ENCODE measurements at regions not wholly inside any gene's neighbourhood (a gene's known extent, or its start where the extent isn't known, plus 50 kb on each side); places are given as distances from the start of the nearest gene placed in this dataset.

DNA sequence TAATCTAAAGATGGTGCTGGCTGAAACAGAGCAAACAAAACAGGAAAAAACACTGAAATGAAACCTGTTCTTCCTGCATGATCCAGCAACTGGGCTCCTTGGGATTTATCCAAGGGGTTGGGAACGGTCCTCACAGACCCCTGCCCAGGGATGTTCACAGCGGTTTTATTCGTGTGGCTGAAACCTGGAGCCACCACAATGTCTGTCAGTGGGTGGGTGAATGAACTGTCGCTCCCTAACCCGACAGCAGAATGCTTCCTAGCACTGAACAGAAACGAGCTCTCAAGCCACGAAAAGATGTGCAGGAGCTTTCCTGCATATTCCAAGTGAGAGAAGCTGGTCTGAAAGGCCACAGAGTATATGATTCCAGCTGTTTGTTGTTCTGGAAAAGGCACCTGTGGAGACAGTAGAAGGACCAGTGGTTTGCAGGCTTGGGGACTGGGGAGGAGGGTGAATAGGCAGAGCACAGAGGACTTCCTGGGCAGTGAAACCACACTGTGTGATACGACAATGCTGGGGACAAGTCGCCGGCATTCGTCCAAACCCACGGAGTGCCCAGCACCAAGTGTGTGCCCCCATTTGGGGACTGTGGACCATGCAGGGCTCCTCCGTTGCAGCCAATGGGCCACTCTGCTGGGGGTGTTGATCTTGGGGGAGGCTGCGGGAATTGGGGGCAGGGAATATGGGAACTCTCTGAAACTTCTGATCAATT is 73.9 kb downstream of the TEX29 start:
- no peak overlapping the region for H3K4me3 ChIP-seq (ENCODE audit: extremely low read depth, insufficient read depth, low read length, poor library complexity, severe bottlenecking)
- no peaks in the 10 kb centered on the region for H3K4me1 ChIP-seq (ENCODE audit: control insufficient read depth, insufficient read depth, low read length, poor library complexity, severe bottlenecking)
- 91 to 94% methylated on average over 11 to 12 of the region's 14 CpGs for WGBS, 2 experiments (ENCODE audit: insufficient coverage in 2 of 2)
- no peak overlapping the region for H3K27ac ChIP-seq (ENCODE audit: low read depth, low read length, severe bottlenecking)
- no peaks in the 10 kb centered on the region for H3K36me3 ChIP-seq (ENCODE audit: control insufficient read depth, insufficient read depth, low read length)
- H3K9me3 ChIP-seq (ENCODE audit: control insufficient read depth, low read length): no peaks in the 10 kb centered on the region

DNA sequence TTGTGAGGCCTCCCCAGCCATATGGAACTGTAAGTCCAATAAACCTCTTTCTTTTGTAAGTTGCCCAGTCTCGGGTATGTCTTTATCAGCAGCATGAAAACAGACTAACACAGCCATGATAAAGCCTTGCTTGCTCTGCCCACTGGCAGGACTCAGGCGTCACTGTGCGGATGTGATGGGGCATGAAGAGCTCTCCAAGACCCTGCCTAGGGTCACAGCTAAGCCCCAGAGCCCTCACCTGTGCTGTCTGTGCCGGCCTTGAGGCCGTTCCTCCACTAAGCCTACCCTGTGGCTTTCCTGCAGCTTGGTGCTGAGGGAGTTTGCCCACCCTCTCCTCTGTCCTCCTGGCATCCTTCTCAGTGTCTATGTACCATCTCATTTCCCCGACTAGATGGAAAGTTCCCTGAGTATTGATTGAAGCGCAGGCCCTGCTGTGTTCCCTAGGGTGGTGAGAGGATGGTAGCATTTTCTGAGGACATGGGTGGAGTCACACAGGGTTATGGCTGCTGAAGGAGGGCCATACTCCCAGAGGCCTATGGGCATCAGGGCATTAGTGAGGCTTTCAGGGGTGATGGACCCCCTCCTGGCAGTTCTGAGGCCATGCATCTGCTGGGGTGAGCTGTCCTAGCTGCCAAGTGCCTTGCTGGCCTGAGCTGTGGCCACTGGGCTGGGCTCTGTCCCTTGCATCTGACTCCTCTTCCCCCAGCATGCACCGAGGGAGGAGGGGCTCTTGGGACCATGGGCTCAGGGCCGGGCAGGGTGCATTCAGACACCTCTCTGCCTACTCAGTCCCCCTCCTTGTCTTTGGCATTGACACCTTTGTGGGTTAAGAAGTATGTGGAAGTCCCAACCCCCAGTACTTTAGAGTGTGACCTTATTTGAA is 75.3 kb downstream of the TEX29 start:
- WGBS, 2 experiments (ENCODE audit: insufficient coverage in 2 of 2): 94% methylated on average over 7 to 8 of the region's 9 CpGs

DNA sequence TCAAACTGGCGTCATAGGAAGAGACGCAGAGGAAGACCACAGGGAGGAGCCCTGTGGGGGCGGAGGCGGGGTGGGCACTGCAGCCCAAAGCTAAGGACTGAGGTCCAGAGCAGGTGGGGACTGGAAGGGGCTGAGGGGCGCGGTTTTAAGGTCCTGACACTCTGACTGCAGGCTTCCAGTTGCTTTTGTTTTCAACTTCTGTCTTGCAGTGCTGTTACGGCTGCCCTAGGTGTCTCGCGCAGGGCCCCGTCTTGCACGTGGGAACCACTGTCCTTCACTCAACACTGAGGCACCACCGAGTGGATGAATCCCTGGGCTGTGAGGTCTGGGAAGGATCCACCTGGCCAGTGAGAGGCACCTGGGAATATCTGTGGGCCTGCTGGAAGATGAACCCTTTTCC is 76.0 kb downstream of the TEX29 start:
- Histone ChIP-seq H3K9me3 (ENCODE audit: control insufficient read depth, low read length) (no peaks in the 10 kb centered on the region), H3K4me1 (ENCODE audit: control insufficient read depth, insufficient read depth, low read length, poor library complexity, severe bottlenecking) (no peaks in the 10 kb centered on the region), H3K4me3 (ENCODE audit: extremely low read depth, insufficient read depth, low read length, poor library complexity, severe bottlenecking) (no peak overlapping the region), H3K36me3 (ENCODE audit: control insufficient read depth, insufficient read depth, low read length) (no peaks in the 10 kb centered on the region), H3K27ac (ENCODE audit: low read depth, low read length, severe bottlenecking) (no peak overlapping the region)
- WGBS, 2 experiments (ENCODE audit: insufficient coverage in 2 of 2): 87 to 90% methylated on average over 5 to 11 of the region's 12 CpGs

More for the DNA sequence above, 75.3 kb downstream of the TEX29 start:
- no peaks in the 10 kb centered on the region for H3K9me3 ChIP-seq (ENCODE audit: control insufficient read depth, low read length)
- H3K36me3 ChIP-seq (ENCODE audit: control insufficient read depth, insufficient read depth, low read length): no peaks in the 10 kb centered on the region
- no peak overlapping the region for H3K4me3 ChIP-seq (ENCODE audit: extremely low read depth, insufficient read depth, low read length, poor library complexity, severe bottlenecking)
- no peaks in the 10 kb centered on the region for H3K4me1 ChIP-seq (ENCODE audit: control insufficient read depth, insufficient read depth, low read length, poor library complexity, severe bottlenecking)
- no peak overlapping the region for H3K27ac ChIP-seq (ENCODE audit: low read depth, low read length, severe bottlenecking)

DNA sequence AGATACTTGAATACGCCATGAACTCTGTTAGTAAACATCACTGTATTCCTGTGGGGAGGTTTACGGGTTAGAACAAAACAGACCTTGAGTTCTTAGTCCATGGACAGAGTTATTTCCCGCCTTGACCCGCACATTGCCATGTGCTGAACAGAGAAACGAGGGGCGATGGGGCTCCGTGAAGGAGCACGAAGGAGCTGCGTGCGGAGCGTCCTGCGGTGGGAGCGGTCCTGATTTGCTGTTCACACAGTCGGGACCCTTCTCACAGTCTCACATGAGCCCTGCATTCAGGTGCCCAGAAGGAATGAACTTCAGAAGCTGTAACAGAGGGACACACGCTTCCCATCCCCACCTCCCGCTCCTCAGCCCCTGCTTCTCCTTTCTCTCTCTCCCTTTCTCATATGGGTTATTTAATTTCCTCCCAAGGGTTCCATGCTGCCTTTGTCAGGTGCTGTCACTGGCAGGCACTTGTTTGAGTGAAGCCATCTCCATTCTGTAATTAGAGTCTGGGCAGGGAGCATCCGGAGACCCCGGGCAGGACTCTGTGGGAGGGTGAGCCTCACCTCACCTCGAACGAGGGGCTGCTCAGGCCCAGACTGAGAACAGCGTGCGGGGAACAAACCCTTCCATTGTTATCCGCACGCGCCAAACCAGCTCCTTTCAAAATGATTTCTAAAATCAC is 76.9 kb downstream of the TEX29 start:
- Histone ChIP-seq H3K36me3 (ENCODE audit: control insufficient read depth, insufficient read depth, low read length) (no peaks in the 10 kb centered on the region), H3K4me1 (ENCODE audit: control insufficient read depth, insufficient read depth, low read length, poor library complexity, severe bottlenecking) (no peaks in the 10 kb centered on the region), H3K9me3 (ENCODE audit: control insufficient read depth, low read length) (no peaks in the 10 kb centered on the region), H3K4me3 (ENCODE audit: extremely low read depth, insufficient read depth, low read length, poor library complexity, severe bottlenecking) (no peak overlapping the region), H3K27ac (ENCODE audit: low read depth, low read length, severe bottlenecking) (no peak overlapping the region)
- WGBS, 2 experiments (ENCODE audit: insufficient coverage in 2 of 2): 91 to 97% methylated on average over 23 to 24 of the region's 25 CpGs

DNA sequence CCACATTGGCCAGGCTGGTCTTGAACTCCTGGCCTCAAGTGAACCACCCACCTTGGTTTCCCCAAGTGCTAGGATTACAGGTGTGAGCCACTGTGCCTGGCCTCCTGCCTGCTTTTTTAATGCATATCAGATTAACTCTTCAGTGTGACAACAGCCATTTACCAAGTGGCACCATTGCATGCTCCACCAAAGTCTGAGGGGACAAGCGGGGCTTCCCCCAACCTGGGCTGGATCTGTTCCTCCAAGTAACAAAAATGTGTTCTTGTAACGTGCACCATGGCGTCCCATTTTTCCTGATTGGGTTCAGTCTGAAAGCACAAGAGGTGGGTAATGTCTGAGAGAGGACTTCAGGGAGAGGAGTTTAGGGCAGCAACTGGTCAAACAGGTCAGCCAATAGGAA is 77.8 kb downstream of the TEX29 start:
- H3K27ac ChIP-seq (ENCODE audit: low read depth, low read length, severe bottlenecking): no peak overlapping the region
- no peaks in the 10 kb centered on the region for H3K36me3 ChIP-seq (ENCODE audit: control insufficient read depth, insufficient read depth, low read length)
- no peaks in the 10 kb centered on the region for H3K4me1 ChIP-seq (ENCODE audit: control insufficient read depth, insufficient read depth, low read length, poor library complexity, severe bottlenecking)
- WGBS, 2 experiments (ENCODE audit: insufficient coverage in 2 of 2): 96 to 97% methylated on average over 3 of the region's 3 CpGs
- no peak overlapping the region for H3K4me3 ChIP-seq (ENCODE audit: extremely low read depth, insufficient read depth, low read length, poor library complexity, severe bottlenecking)
- H3K9me3 ChIP-seq (ENCODE audit: control insufficient read depth, low read length): no peaks in the 10 kb centered on the region

DNA sequence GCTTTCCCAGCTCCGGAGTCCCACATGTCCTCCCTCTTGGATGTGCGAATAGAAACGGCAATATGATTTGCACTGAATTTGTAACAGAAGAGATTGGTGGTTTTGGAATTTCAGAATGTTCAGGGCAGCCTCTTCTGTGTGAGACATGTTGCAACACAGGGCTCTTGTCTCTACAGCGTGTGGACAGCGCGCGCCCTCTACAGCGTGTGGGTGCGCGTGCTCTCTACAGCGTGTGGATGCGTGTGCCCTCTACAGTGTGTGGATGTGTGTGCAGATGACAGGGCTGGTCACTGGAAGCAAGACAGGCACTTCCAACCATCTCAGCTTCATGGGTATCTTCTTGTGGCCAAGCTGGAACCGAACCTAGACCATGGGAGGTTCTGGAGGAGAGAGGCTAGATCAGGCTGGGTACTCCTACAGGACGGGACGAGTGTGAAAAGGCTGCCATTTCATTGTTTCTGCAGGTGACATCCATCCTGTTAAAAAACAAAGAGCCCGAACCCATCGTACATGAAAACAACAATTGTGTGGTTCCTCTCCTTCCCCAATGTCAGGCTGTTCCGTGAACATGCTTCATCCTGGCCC is 78.4 kb downstream of the TEX29 start:
- H3K4me1 ChIP-seq (ENCODE audit: control insufficient read depth, insufficient read depth, low read length, poor library complexity, severe bottlenecking): no peaks in the 10 kb centered on the region
- H3K4me3 ChIP-seq (ENCODE audit: extremely low read depth, insufficient read depth, low read length, poor library complexity, severe bottlenecking): no peak overlapping the region
- H3K27ac ChIP-seq (ENCODE audit: low read depth, low read length, severe bottlenecking): no peak overlapping the region
- 84 to 87% methylated on average over 14 to 16 of the region's 18 CpGs for WGBS, 2 experiments (ENCODE audit: insufficient coverage in 2 of 2)
- H3K36me3 ChIP-seq (ENCODE audit: control insufficient read depth, insufficient read depth, low read length): no peaks in the 10 kb centered on the region
- no peaks in the 10 kb centered on the region for H3K9me3 ChIP-seq (ENCODE audit: control insufficient read depth, low read length)

DNA sequence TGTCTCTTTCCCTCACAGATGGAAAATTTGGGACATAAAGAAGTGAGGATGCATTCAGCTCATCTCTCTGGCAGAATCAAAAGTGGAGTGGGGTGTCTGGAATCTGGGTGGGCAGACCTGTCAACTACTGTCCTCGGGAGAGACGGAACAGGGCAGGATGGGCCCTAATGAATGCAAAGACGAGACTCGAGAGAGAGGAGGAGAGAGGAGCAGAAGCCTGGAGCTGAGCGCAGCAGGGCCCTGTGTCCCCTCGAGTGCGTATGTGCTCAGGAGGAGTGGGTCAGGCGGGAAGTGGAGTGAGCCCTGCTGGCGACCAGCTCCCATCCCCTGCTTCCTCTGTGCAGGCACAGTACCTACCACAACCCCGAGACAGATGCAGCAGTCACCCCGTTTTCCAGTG is 78.9 kb downstream of the TEX29 start:
- Histone ChIP-seq H3K4me1 (ENCODE audit: control insufficient read depth, insufficient read depth, low read length, poor library complexity, severe bottlenecking) (no peaks in the 10 kb centered on the region), H3K27ac (ENCODE audit: low read depth, low read length, severe bottlenecking) (no peak overlapping the region), H3K4me3 (ENCODE audit: extremely low read depth, insufficient read depth, low read length, poor library complexity, severe bottlenecking) (no peak overlapping the region), H3K9me3 (ENCODE audit: control insufficient read depth, low read length) (no peaks in the 10 kb centered on the region), H3K36me3 (ENCODE audit: control insufficient read depth, insufficient read depth, low read length) (no peaks in the 10 kb centered on the region)
- 88 to 92% methylated on average over 4 to 11 of the region's 11 CpGs for WGBS, 2 experiments (ENCODE audit: insufficient coverage in 2 of 2)

DNA sequence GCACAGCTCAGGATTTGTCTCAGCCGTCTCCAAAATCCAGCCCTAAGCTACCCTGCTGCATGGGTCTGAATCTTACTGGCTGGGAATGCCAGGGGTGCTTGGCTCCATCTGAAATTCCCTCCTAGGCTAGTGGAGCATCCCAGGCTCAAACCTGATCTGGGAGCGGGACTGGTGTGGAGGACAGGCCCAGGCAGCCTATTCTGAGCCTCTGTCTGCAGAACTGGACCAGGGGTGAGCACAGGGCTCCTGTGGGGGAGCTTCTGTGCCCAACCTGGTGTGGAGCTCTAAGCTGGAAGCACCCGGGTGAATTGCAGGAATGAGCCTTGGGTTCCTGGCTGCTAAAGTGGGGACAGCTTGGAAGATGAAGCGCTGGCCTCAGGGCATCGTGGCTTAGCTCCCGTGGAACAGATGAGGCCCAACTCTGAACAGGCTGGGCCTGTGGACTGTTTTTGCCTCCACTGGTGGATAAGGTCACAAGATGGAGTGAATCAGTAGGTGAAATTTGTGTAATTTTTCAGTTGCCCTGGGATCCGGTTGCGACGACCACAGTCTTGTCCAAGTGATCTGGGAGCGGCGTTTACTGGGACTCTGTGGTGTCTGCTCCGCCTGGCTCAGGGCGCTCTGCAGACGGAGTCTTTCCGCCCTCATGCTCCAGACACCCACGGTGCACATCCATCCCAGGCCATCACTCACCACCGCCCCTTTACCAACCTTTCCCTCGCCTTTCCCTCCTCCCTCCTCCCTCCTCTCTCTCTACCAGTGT is 79.5 kb downstream of the TEX29 start:
- H3K9me3 ChIP-seq (ENCODE audit: control insufficient read depth, low read length): no peaks in the 10 kb centered on the region
- no peaks in the 10 kb centered on the region for H3K36me3 ChIP-seq (ENCODE audit: control insufficient read depth, insufficient read depth, low read length)
- WGBS, 2 experiments (ENCODE audit: insufficient coverage in 2 of 2): 83 to 88% methylated on average over 14 to 17 of the region's 18 CpGs
- H3K27ac ChIP-seq (ENCODE audit: low read depth, low read length, severe bottlenecking): no peak overlapping the region
- no peak overlapping the region for H3K4me3 ChIP-seq (ENCODE audit: extremely low read depth, insufficient read depth, low read length, poor library complexity, severe bottlenecking)
- H3K4me1 ChIP-seq (ENCODE audit: control insufficient read depth, insufficient read depth, low read length, poor library complexity, severe bottlenecking): no peaks in the 10 kb centered on the region

DNA sequence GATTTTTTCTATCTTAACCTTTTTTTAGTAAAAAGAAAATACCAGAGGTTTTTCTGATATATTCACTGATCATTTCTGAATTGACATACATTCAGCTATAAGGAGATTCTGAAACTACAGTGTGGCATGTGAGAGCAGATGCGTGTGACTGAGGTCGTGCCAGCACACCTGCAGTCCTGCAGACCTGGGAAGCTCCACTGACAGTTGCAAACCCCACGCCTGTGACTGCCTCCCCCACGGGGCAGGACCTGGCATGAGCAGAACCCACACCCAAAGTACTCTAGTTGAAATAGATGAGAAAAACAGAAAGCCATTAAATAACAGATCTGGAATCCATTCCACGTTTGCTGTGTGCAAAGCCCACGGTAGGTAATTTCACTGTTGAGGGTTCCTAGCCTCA is 80.7 kb downstream of the TEX29 start:
- Histone ChIP-seq H3K27ac (ENCODE audit: low read depth, low read length, severe bottlenecking) (no peak overlapping the region), H3K4me1 (ENCODE audit: control insufficient read depth, insufficient read depth, low read length, poor library complexity, severe bottlenecking) (no peaks in the 10 kb centered on the region), H3K9me3 (ENCODE audit: control insufficient read depth, low read length) (no peaks in the 10 kb centered on the region), H3K4me3 (ENCODE audit: extremely low read depth, insufficient read depth, low read length, poor library complexity, severe bottlenecking) (no peak overlapping the region), H3K36me3 (ENCODE audit: control insufficient read depth, insufficient read depth, low read length) (no peaks in the 10 kb centered on the region)
- WGBS, 2 experiments (ENCODE audit: insufficient coverage in 2 of 2): 84% methylated on average over 4 of the region's 6 CpGs; no CpG with 5 or more reads in 1 of the 2 experiments

DNA sequence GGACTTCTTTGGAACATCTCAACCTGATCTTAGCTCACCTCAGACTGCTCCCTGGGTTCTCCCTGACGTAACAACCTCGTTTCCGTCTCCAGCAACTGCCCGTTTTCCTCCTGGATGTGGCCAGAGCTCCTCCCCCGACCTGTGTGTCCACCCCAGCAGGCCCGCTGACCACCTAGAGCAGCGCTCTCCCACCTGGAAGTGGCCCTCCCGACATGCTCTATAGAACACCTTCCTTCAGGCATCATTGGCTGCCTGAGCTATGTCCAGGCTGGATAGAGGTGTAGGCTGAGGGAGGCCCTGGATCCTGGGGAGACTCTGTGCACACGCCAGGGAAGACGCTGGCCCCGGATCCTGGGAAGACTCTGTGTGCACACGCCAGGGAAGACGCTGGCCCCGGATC is 81.3 kb downstream of the TEX29 start:
- H3K9me3 ChIP-seq (ENCODE audit: control insufficient read depth, low read length): no peaks in the 10 kb centered on the region
- H3K36me3 ChIP-seq (ENCODE audit: control insufficient read depth, insufficient read depth, low read length): no peaks in the 10 kb centered on the region
- no peak overlapping the region for H3K4me3 ChIP-seq (ENCODE audit: extremely low read depth, insufficient read depth, low read length, poor library complexity, severe bottlenecking)
- WGBS, 2 experiments (ENCODE audit: insufficient coverage in 2 of 2): 92 to 95% methylated on average over 13 to 14 of the region's 14 CpGs
- no peaks in the 10 kb centered on the region for H3K4me1 ChIP-seq (ENCODE audit: control insufficient read depth, insufficient read depth, low read length, poor library complexity, severe bottlenecking)
- no peak overlapping the region for H3K27ac ChIP-seq (ENCODE audit: low read depth, low read length, severe bottlenecking)
